HL-60 (cell line): ENCODE measurements at regions not wholly inside any gene's neighbourhood (a gene's known extent, or its start where the extent isn't known, plus 50 kb on each side); places are given as distances from the start of the nearest gene placed in this dataset.

Source experiments
- GABPA ChIP-seq: IDR thresholded peaks from 2 replicates; pipeline ENCODE4 v1.6.1; 2012; ENCODE audit warnings: low read depth
- POLR2AphosphoS5 ChIP-seq: IDR thresholded peaks from 2 replicates; pipeline ENCODE4 v1.6.1; 2012; ENCODE audit warnings: low read depth
- SPI1 ChIP-seq: IDR thresholded peaks from 2 replicates; pipeline ENCODE4 v1.6.1; 2012; ENCODE audit warnings: low read depth, mild to moderate bottlenecking, borderline replicate concordance
- TF ChIP-seq, protein P1 (sequence below): IDR thresholded peaks from 2 replicates; pipeline ENCODE4 v1.6.1; 2012; ENCODE audit warnings: low read depth; ENCODE audit not compliant: insufficient replicate concordance
- TF ChIP-seq, protein P2 (sequence below): IDR thresholded peaks from one replicate; pipeline ENCODE4 v1.5.1; 2011; ENCODE audit warnings: low read length, control low read depth, inconsistent platforms; ENCODE audit not compliant: insufficient read depth

DNA sequence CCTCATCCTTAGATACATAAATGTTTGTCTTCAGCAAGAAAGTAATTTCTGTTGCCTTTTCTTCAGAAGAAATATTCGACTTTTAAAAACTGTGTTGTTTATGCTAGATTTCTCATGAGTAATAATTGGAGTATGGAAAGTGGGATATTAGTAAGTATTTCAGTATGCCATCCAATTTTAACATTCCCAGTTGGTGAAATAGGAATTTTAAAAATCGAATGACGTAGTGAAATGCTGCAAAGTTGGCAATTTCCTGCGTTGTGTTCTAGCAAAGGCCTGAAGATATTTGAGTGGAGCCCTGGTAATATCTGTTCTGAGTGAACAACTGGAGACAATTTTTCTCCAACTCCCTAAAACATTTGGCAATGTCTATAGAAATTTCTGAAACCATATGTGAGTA lies 190.1 kb downstream of the ZNF330 start:
- TF ChIP-seq, protein P1, sequence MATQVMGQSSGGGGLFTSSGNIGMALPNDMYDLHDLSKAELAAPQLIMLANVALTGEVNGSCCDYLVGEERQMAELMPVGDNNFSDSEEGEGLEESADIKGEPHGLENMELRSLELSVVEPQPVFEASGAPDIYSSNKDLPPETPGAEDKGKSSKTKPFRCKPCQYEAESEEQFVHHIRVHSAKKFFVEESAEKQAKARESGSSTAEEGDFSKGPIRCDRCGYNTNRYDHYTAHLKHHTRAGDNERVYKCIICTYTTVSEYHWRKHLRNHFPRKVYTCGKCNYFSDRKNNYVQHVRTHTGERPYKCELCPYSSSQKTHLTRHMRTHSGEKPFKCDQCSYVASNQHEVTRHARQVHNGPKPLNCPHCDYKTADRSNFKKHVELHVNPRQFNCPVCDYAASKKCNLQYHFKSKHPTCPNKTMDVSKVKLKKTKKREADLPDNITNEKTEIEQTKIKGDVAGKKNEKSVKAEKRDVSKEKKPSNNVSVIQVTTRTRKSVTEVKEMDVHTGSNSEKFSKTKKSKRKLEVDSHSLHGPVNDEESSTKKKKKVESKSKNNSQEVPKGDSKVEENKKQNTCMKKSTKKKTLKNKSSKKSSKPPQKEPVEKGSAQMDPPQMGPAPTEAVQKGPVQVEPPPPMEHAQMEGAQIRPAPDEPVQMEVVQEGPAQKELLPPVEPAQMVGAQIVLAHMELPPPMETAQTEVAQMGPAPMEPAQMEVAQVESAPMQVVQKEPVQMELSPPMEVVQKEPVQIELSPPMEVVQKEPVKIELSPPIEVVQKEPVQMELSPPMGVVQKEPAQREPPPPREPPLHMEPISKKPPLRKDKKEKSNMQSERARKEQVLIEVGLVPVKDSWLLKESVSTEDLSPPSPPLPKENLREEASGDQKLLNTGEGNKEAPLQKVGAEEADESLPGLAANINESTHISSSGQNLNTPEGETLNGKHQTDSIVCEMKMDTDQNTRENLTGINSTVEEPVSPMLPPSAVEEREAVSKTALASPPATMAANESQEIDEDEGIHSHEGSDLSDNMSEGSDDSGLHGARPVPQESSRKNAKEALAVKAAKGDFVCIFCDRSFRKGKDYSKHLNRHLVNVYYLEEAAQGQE: no peak
- TF ChIP-seq, protein P2, sequence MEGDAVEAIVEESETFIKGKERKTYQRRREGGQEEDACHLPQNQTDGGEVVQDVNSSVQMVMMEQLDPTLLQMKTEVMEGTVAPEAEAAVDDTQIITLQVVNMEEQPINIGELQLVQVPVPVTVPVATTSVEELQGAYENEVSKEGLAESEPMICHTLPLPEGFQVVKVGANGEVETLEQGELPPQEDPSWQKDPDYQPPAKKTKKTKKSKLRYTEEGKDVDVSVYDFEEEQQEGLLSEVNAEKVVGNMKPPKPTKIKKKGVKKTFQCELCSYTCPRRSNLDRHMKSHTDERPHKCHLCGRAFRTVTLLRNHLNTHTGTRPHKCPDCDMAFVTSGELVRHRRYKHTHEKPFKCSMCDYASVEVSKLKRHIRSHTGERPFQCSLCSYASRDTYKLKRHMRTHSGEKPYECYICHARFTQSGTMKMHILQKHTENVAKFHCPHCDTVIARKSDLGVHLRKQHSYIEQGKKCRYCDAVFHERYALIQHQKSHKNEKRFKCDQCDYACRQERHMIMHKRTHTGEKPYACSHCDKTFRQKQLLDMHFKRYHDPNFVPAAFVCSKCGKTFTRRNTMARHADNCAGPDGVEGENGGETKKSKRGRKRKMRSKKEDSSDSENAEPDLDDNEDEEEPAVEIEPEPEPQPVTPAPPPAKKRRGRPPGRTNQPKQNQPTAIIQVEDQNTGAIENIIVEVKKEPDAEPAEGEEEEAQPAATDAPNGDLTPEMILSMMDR: no peak
- TF ChIP-seq GABPA (no peak), POLR2AphosphoS5 (no peak), SPI1 (no peak)
